HG02588 (cell line): ENCODE measurements at regions not wholly inside any gene's neighbourhood (a gene's known extent, or its start where the extent isn't known, plus 50 kb on each side); places are given as distances from the start of the nearest gene placed in this dataset.

Source experiments
- ATAC-seq: cut with Tn5 transposase; IDR thresholded peaks from one replicate; pipeline ENCODE4 v1.9.1; 2021; ENCODE audit warnings: mild to moderate bottlenecking, moderate library complexity; ENCODE audit not compliant: unreplicated experiment

DNA sequence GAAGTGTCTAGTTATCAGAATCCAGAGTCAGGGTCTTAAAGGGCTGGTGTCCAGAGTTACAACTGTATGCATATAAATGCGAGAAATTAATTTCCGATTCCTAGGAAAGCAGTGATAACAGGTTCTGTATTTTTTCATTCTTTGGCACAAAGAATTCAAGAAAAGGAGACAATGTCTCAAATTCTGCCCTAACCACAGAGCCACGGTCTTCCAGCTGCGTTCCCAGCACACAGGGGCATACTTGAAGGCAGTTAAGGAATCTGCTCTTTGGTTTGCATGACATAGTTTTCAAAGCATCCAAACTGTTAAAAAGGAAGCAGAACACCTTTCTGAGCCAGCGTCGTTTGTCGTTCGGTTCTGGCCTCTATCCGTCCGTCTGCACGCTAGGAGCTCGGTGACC is 416.9 kb upstream of the MKI67 start:
- no peak for ATAC-seq

DNA sequence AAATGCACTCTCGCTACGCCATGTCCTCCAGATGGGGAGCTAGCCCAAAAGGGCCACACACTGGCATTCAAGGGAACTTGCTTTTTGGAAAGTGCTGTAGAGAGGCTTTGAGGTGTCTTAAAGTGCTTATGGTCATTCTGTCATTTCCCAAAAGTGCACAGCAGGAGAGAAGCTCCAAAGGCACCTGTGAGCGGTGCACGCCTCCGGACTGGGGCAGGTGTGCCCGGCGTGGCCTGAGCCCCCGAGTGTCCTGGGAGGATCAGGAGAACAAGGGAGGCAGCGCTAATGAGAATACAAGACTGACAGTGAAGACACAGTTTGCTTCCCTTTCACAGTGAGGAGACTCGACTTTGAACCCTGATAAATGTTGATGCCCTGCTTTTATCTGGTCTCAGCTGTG is 419.0 kb upstream of the MKI67 start:
- no peak for ATAC-seq

DNA sequence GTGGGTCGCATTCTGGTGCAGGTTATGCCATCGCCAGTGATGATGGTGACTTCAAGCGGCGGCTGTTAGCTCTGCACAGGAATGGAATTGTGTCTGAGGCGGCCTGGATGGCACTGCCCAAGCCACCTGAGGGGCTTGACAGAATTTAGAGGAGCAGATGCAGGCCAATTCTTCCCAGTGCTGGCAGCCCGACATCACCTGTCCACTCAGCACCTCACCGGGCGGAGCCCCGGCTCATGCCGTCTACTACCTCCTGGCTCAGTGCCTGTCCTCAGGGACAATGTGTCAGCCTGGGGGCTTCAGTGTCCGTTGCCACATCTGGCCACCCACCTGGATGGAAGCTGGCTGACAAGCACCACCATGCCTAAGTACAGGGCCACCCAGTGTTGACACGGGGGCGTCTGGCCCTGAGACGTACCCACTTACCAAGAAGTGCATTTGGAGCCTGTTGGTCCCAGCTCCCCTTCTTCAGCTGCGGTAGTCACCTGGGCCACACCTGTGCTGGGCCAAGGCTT is 420.5 kb upstream of the MKI67 start:
- no peak for ATAC-seq

DNA sequence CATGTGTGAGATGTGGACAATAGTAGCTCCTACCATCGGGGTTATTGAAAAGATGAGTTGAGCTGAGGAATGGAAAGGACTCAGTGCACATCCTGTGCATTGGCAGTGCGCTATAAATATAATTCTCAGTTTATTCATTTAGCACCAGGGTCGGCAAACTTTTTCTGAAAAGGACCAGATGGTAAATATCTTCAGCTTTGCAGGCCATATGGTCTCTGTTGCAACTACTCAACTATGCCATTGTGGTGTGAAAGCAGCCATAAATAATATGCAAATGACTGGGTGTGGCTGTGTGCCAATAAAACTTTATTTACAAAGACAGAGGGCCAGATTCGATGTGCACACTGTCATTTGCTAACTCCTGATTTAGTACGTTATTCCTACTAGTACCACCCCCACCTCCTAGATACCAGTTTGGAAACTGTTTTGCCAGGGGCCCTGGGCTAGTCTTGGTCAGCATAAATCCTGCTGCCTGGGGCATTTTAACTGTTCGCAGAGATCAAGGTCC is 422.9 kb upstream of the MKI67 start:
- no peak for ATAC-seq

DNA sequence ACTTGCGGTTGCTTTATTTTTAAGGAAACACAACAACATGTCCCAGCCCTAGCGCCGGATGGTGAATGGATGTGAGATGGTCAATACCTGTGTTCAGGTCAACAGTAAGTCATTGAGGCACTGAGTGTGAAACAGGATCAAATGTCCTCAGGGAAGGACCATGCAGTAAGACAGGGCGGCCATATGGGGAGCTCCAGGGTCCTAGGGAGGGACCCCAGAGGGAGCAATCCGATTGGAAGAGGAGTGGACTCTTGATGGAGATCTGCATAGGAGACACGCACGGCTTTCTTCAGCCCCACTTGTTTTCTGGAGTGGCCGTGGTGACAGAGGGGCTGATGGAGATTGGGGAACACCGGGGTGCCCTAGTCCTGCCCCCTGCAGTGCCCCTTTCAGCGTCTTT is 423.8 kb upstream of the MKI67 start:
- ATAC-seq: no peak

DNA sequence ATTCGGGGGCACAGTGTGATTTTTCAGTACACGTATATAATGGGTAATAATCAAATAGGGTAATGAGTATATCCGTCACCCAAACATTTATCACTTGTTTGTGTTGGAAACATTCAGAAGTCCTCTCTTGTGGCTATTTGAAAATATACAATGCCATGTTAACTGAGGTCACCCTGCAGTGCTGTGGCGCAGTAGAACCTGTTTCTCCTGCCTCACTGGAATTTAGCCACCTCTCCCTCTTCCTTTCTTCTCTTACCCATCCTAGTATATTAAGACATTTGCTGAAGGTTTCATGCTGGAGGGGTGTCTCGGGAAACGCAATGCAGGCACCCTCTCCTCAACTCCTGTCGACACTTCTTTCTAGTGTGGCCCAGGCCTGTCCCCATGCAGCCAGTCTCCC is 425.3 kb upstream of the MKI67 start:
- ATAC-seq: no peak

DNA sequence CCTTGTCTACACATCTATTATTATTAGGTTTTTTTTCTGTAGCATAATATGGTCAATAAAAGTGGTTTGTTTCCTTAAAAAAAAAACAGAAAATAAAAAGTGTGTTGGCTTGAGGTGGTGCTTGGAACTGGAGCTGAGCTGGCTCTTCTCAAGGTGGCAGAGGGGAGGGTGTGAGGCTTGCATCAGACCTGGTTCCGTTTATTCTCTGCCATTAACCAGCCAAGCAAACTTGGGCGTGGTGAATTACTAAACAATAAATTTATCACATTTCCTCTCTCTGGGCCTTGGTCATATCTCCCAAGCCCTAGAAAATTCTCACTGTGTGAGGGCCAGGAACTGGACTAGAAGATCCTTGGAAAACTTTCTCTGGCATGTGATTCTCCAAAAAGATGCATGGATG is 427.5 kb upstream of the MKI67 start:
- no peak for ATAC-seq

DNA sequence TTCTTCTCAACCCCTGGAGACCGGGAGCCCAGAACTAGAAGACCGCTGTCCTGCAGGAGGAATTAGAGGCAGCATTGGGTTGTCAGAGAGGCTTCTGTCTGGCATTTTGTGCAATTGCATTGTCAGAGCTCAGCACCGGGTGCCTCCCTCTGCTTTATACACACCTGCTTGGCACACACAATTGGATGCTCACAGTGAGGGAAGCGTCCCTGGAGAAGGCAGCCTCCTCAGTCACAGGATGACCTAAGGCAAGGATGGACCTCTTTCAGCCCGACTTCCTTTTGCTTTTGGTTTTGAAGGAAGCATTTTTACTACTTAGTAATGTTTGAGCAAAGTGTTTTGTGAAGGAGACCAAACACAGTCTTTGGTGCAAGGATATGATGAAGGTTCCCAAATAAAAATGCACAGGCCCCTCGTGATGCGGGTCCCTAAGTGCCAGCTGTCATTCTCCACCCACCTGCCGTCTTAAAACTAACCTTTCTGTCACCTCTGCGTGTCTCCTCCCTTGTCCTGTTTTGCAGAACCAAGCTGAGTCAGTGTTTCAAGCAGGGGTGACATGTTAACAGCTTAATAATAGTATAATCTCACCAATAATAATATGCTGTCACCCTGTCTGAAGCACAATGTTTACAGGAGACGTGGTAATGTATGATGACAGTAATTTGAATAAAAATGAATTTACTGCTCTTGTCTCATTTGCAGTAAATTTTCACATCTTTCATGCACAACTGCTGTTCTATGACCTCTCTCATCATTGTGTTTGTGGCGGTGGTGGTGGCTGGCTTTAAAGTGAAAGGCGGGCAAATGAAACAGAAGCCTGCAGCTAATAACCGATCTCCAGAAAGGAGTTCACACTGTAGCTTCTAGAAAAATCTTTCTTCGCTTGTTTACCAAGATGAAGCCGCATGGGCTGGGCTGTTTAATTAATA is 430.2 kb upstream of the MKI67 start:
- no peak for ATAC-seq

DNA sequence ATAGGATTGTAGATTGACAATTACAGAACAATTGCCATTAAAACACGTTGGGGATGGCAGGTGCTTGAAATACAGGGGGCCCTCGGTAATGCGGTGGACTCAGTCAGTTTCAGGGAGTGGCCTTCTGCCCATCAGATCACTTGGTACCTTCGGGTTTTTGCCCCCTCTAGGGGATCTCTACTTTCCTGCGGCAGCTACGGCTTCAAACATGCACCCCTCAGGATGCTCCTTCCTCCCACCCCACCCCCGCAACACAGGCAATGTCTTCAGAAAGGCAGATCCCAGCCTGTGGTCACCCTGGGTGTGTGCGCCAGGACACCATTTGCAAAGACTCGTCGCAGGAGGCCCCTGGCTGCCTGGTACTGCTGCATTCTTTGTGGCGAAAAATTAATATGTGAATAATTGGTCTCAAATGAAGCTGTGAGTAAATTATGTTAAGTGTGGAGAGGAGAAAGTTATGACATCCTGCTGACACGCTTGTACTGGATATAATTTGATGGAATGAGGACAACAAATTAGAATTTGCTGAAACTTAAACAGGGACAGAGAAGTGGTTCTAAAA is 431.0 kb upstream of the MKI67 start:
- no peak for ATAC-seq

DNA sequence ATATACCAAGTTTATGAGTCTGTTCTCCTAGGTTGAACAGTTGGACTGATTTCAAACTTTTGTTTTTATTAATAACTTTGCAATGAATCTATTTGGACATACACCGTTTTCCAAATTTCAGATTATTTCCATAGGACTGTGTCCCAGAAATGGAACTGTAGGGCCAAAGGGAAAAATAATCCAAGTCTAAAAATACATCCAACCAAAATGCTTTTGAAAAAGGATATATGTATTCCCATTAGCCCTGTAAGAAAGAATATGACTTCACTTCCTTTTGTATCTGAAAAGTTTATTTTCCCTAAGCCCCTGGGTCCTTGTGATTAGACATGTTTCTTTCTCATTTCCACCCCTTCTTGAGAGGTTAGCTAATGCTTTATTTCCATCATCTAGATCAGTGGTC is 434.2 kb upstream of the MKI67 start:
- no peak for ATAC-seq

DNA sequence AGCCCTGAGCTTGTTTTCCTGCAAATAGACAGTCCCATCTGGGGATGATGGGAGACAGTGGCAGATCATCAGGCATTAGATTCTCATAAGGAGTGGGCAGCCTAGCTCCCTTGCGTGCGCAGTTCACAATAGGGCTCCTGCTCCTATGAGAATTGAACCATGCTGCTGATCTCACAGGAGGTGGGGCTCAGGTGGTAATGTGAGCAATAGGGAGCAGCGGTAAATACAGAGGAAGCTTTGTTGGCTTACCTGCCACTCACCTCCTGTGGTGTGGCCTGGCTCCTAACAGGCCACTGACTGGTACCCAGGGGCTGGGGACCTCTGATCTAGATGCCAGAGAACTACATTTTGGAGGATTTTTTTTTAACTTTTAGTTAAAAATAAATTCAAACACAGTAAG is 434.8 kb upstream of the MKI67 start:
- ATAC-seq: no peak

DNA sequence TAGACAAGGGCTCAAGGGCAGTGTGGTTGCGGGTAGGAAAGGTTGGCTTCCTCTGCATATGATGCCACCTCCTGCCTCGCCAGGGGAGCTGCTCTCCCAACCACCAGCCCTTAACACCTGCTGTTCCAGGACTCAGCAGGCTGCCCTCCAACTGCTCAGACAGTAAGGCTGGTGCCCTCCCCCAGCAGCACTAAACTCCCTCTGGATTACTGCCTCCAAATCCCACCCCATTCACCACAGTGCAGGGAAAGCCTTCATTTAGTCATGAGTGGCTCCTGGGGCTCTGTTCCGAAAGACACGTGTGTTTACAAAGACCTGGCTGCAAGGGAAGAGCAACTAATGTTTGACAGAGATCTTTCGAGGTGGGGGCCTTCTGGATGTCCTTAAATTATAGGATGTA is 437.2 kb upstream of the MKI67 start:
- ATAC-seq: no peak

DNA sequence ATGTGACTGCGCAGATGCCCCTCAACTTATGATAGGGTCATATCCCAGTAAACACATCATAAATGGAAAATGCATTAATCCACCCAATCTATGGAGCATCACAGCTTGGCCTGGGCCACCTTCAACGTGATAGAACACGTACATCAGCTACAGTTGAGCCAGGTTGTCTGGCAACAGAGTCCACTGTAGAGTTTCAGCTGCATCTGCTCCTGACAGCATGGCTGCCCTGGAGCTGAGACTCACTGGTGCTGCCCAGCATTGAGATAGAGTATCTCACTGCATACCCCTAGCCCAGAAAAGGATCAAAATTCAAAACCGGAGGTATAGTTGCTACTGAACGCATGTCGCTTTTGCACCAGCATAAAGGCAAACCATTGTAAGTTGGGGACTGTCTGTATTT is 437.7 kb upstream of the MKI67 start:
- ATAC-seq: no peak

DNA sequence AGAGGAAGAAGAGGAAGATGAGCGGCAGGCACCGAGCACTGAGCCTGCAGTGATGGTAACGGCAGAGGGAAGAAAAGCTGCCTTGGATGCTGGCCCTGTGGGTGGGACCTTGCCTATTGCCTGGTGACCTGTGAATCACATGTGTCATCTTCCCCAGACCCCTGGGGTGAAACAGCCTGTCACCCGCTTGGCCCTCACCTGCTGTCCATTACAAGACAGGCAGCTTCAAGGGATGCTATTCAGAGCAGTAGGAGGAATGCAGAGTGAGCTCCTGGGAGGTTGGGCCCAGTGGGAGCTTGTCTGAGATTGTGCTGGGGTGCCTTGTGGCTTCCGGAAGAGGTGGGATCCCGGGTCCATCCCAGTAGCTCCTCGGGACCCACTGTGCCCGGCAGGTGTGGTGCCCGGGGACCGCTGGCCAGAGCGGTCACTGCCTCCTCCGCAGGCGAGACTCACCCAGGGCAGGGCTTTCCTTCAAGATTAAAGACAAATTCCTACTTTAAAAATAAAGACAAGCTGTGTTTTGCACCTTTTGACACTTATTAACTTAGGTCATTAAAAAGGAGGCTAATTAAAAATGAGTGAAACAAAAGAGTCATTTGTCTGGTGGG is 440.2 kb upstream of the MKI67 start:
- ATAC-seq: no peak

DNA sequence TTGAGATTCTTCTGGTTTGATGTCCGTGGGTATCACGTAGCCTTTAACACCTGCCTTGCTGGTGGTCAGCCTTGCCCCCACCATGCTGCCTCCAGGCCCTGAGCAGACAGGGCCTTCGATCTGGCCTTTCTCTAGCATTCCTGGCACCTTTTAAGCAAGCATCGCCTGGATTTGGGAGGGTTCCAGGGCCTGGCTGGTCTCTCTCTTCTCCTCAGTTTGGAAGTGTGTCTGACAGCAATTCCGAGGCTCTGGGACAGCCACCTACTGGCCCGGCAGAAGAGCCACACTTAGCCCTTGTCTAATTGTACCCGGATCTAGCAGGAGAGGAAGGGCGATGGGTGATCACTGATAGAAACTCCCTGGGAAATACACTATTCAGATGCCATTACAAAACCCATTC is 441.3 kb upstream of the MKI67 start:
- no peak for ATAC-seq

DNA sequence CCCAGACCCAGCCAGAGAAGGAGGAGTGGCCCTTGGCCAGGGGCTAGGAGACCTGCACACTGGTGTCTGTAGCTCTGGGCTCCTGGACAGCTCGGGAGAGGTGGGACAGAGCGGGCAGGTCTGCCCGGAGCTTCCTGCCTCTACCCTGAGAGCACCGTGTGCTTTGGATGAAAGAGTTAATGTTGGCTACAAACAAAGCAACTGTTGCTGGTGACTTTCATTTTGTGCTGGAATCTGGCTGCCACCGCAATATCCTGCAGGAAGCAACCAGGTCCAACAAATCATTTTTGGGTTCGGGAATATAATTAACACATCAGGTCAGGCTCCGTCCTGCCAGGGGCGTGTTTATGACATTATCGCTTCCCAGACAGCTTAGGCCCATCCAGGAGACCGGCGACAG is 441.8 kb upstream of the MKI67 start:
- ATAC-seq: no peak

DNA sequence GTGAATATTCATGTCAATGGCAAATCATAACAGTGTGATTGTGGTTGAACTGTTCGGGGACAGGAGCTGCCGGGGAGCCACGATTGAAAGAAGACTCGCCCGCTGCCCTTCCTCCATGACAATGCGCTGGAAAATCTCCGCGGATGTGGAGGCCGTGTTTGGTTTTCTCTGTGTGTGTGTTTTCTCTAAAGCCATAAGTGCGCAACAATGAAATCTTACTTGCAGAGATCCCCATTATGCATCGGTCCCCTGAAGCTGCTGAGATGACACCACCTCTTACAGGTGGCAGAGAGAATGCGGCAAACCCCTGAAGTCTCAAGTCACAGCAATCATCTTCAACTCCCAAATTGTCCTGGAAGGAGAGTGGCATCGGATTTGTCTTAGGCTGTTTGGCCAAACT is 442.3 kb upstream of the MKI67 start:
- ATAC-seq: no peak

DNA sequence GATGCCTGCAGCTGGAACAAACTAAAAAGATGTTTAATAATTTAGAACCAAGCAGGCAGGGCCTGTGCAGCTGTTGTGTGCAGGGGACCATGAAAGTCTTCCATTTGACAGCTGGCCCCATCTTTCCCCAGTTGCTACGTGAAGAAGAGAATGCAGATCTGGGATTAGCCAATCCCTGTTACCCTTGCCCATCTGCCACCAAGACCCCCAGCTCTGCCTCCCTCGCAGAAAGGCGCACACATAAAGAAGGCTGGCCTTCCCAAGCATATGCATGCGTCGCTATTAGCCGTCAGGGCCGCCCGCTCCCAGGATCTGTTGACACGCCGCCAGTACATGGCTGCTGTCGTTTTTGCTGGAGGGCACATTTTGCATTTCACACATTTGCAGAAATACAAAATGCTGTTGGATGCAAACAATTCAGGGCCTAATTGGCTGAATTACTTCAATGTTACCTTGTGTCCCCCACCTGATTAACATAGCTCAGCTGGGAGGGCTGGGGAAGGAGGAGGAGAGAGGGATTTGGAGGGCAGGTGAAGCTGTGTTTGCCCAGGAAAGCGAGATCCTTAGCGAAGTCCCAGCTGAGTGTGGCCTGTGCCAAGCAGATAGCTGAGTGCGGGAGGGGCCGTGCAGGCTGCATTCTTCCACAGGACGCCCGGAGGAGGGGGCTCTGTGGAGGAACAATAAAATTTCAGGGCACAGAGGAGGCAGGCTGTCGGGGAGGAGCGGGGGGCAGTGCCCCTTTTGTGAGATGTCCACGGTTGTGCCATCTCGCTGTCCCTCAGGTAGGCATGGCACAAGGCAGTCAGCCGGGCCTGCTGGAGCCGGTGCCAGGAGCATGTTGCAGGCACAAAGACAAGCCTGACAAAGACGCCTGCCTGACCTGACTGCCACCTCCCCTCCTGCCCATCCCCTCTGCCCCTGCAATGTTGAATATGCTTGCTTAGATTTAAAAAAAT is 443.0 kb upstream of the MKI67 start:
- no peak for ATAC-seq

DNA sequence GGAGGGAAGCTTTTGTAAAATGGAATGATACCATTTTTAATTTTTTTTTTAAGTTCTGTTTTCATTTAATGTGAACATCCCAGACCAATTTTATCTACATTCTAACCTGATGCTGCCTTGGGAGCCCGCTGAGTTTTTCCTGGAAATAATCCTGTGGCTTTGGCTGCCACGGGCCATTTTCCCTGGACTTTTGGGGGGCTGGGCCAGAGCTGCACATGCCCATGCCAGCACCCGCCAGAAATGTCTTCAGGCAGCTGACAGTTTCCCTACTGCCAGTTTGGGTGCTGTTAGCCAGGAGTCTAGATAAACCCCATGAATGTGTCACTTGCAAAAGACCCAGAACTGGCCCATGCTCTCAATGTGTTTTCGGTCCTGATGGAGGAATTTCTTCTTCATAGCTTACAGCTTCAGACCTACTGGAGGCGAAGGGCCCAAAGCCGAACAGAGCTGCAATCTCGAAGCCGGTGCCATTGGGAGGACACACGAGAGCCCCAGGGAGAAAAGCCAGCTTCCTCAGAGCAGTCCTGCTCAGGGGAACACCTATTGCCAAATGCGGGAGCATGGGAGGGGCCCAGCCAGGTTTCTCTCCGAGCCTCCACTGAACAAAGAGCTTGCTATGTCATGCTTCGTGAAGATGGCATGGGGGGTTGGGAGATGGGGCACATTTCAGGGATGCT is 444.2 kb upstream of the MKI67 start:
- ATAC-seq: no peak

DNA sequence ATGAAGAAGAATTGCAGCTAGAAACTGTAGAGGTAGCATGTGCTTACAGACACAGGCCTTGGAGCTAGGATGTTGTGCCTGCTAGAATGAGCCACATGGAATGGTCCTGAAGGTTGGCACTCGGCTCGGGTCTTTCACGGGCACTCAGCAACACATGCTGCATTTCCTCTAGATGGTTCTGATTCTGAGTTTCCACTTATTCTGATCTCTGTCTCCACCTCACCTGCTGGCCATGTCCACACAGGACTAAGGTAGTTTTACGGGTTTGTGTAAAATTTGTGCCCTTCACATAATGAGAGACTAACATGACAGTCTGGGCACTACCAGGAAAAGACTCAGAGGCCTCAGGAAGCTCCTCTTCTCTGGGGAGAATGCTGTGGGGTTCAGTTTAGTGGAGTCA is 444.8 kb upstream of the MKI67 start:
- no peak for ATAC-seq
